ENCODE measurements at regions not wholly inside any gene's neighbourhood (a gene's known extent, or its start where the extent isn't known, plus 50 kb on each side); places are given as distances from the start of the nearest gene placed in this dataset.

DNA sequence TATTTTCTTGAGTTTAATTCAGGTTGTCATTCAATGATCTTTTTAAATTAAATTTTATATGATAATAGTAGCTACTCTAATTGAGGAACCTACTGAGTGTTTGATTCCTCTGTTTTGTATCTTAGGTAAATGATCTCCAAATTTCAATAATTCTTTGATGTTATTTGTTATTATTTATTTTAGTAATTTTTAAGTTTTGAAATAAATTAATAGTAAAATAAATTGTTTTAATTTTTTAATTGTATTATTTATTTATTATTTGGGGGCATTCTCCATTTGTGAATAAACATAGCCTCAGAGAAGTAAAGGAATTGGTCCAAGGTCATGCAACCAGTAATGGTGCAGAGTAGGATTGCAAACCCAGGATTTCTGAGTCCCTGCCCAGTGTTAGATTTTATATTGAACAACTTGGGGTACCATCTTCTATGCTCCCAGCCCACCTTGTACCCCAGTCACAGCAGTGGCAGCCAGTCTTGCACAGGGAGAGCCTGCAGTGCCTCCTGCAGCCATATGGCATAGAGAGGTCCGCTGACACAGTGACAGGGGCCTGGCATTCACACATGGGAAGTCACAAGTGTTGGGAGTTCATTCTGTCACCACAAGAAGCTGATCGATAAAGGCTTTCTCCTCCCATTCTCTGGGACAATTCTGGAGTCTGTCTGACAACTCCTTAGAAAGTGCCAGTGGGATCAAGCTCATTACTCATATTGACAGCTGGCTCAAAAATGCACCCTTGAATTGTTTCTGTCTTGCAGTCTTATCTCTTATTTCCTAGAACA lies 110.0 kb upstream of the ETAA1 start:
- Histone ChIP-seq H3K9me3 (no peaks in the 10 kb centered on the region), H3K27me3 (no peaks in the 10 kb centered on the region), H3K27ac (no peak overlapping the region), H3K4me3 (no peak overlapping the region), H3K36me3 (no peaks in the 10 kb centered on the region), H3K4me1 (peaks cover 3% of the 10 kb centered on the region)
- DNase-seq (ENCODE audit: low spot score in 2 of 2) = no peak
- 63% methylated on average over 2 of the region's 2 CpGs for WGBS
- TF ChIP-seq, protein P1, sequence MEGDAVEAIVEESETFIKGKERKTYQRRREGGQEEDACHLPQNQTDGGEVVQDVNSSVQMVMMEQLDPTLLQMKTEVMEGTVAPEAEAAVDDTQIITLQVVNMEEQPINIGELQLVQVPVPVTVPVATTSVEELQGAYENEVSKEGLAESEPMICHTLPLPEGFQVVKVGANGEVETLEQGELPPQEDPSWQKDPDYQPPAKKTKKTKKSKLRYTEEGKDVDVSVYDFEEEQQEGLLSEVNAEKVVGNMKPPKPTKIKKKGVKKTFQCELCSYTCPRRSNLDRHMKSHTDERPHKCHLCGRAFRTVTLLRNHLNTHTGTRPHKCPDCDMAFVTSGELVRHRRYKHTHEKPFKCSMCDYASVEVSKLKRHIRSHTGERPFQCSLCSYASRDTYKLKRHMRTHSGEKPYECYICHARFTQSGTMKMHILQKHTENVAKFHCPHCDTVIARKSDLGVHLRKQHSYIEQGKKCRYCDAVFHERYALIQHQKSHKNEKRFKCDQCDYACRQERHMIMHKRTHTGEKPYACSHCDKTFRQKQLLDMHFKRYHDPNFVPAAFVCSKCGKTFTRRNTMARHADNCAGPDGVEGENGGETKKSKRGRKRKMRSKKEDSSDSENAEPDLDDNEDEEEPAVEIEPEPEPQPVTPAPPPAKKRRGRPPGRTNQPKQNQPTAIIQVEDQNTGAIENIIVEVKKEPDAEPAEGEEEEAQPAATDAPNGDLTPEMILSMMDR (IDR thresholded peaks at IDR 0.05) = no peak

DNA sequence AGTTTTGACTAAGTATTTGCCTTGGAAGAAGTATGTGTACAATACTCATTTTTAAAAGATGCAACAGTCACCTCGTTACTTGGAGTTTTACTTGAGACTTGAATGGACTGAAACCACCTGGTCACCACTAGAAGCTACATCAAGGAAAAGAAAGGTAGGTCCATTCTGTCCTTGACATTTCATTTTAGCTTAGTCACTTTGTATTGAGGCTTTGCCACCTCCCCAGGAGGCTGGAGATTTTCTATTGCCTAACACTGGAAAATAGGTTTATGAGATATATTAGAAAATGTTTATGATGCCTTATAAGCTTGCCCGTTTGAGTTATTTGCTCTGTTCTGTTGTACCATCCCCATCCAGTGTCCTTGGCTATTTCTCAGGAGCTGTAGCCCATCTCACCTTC lies 107.9 kb upstream of the ETAA1 start:
- Histone ChIP-seq H3K4me1 (peaks cover 3% of the 10 kb centered on the region), H3K9me3 (no peaks in the 10 kb centered on the region), H3K4me3 (no peak overlapping the region), H3K27ac (no peak overlapping the region), H3K36me3 (no peaks in the 10 kb centered on the region), H3K27me3 (no peaks in the 10 kb centered on the region)
- WGBS = 92% methylated on average over 2 of the region's 2 CpGs
- TF ChIP-seq EP300 (IDR thresholded peaks at IDR 0.05) = no peak
- no peak for DNase-seq (ENCODE audit: low spot score in 2 of 2)

DNA sequence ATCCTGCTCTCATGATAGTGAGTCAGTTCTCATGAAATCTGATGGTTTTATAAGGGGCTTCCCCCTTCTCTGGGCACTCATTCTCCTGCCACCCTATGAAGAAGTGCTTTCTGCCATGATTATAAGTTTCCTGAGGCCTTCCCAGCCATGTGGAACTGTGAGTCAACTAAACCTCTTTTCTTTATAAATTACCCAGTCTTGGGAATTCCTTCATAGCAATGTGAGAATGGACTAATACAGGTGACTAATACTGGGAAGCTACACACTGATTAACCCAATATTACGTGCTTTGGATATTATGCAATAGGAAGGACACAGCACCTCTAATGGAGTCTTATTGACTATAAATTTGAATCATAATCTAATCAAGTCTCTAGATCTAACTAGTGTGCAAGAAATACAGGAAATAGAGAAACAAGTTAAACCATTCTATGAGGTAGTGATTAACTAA lies 107.2 kb upstream of the ETAA1 start:
- Histone ChIP-seq H3K36me3 (no peaks in the 10 kb centered on the region), H3K27ac (no peak overlapping the region), H3K4me3 (no peak overlapping the region), H3K27me3 (no peaks in the 10 kb centered on the region), H3K4me1 (peaks cover 3% of the 10 kb centered on the region), H3K9me3 (no peaks in the 10 kb centered on the region)
- WGBS = 42% methylated on average over 1 of the region's 1 CpG
- no peak for DNase-seq (ENCODE audit: low spot score in 2 of 2)
- TF ChIP-seq POLR2A (IDR thresholded peaks at IDR 0.05) = no peak
- no peak for TF ChIP-seq EP300 (IDR thresholded peaks at IDR 0.05)
- no peak for TF ChIP-seq POLR2AphosphoS5 (IDR thresholded peaks at IDR 0.05)
- TF ChIP-seq, protein P1 (IDR thresholded peaks at IDR 0.05) = no peak

DNA sequence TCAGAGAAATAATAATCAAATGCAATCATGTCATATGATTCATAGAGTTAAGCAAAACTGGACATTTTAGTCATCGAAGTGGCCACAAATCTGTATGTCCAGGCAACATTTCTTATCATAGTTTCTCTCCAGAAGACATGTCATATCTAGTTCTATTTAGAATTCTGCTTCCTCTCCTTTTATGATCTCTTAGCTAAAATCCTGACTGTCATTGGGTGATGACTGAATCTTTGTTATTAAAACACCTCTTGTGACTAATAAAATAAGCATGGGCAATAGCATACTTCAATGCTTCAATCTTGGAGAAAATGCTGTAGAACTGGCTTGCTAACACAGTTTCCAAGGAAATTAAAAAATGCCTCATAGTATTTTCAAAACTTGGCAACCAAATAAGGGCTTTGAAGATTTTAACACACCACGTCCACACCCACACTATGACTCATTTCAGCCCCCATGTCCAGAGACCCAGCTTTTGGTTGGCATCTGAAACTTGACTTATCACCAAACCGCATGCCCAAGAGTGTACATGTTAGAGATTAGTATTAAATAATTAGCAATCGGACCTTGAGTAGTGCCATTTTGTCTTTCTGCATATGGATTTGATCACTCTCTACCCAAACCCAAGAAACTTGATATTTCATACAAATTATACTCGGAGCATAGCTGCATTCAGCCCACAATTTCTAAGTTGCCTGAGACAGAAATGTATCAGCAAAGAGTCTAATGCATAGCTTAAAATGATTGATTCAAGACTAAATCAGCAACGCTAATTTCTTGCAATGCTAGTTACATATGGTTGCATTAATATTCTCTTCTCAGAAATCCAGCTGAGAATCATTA lies 106.5 kb upstream of the ETAA1 start:
- H3K4me1 ChIP-seq = peaks cover 3% of the 10 kb centered on the region
- no peak for DNase-seq (ENCODE audit: low spot score in 2 of 2)
- WGBS = 50% methylated on average over 6 of the region's 6 CpGs
- H3K36me3 ChIP-seq = no peaks in the 10 kb centered on the region
- no peak for TF ChIP-seq EP300 (IDR thresholded peaks at IDR 0.05)
- no peak for TF ChIP-seq POLR2A (IDR thresholded peaks at IDR 0.05)
- TF ChIP-seq, protein P1 (IDR thresholded peaks at IDR 0.05) = no peak
- no peak for TF ChIP-seq POLR2AphosphoS5 (IDR thresholded peaks at IDR 0.05)
- no peaks in the 10 kb centered on the region for H3K27me3 ChIP-seq
- H3K27ac ChIP-seq = no peak overlapping the region
- H3K4me3 ChIP-seq = no peak overlapping the region
- H3K9me3 ChIP-seq = no peaks in the 10 kb centered on the region

DNA sequence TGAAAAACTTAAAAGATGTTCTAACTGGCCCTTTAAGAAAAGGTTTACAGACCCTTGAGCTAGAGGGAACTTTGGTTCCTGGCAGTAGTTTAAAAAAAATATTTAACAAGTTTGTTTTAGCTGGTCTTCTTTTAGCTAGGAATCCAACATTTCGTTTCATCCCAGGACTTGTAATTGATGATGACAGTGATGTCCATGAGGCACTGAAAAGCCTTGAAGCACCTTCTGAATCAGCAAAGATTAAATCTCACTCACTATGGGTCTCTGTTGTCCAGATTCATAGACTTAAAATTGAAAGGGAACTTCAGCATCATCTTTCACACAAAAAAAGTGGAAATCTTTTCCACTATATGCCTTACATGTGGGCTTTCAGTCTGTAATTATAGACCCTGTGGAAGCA lies 102.9 kb upstream of the ETAA1 start:
- no peak overlapping the region for H3K4me3 ChIP-seq
- H3K27me3 ChIP-seq = no peaks in the 10 kb centered on the region
- DNase-seq (ENCODE audit: low spot score in 2 of 2) = no peak
- no peaks in the 10 kb centered on the region for H3K9me3 ChIP-seq
- WGBS = 46% methylated on average over 1 of the region's 1 CpG
- H3K4me1 ChIP-seq = peaks cover 3% of the 10 kb centered on the region
- no peak overlapping the region for H3K27ac ChIP-seq
- TF ChIP-seq POLR2AphosphoS5 (IDR thresholded peaks at IDR 0.05) (no peak), EP300 (IDR thresholded peaks at IDR 0.05) (no peak), POLR2A (IDR thresholded peaks at IDR 0.05) (no peak)
- TF ChIP-seq, protein P1 (IDR thresholded peaks at IDR 0.05) = no peak
- no peaks in the 10 kb centered on the region for H3K36me3 ChIP-seq
